GM12878 (cell line): ENCODE measurements at regions not wholly inside any gene's neighbourhood (a gene's known extent, or its start where the extent isn't known, plus 50 kb on each side); places are given as distances from the start of the nearest gene placed in this dataset.

Experiments used
- EGR1 ChIP-seq, 2 experiments: IDR thresholded peaks; 1 replicate in 1 of 2; 2 replicates in 1 of 2; pipeline ENCODE4 v1.6.1; 2011 to 2012; ENCODE audit warnings: low read depth in 2 of 2, low read length in 2 of 2, borderline replicate concordance in 1 of 2, mild to moderate bottlenecking in 1 of 2, moderate library complexity in 1 of 2
- PML ChIP-seq: IDR thresholded peaks from 2 replicates; pipeline ENCODE4 v1.6.1; 2012; ENCODE audit warnings: low read length, inconsistent platforms
- RAD21 ChIP-seq: IDR thresholded peaks from 2 replicates; pipeline ENCODE4 v1.6.1; 2011; ENCODE audit warnings: mild to moderate bottlenecking, low read depth, low read length, moderate library complexity; ENCODE audit not compliant: insufficient read depth
- ZBTB4 ChIP-seq: fragments of 450-650 bp; formaldehyde crosslinking; IDR thresholded peaks from 2 replicates; pipeline ENCODE4 v1.4.0; 2022; ENCODE audit warnings: mild to moderate bottlenecking, moderate library complexity

GRCh38 chr11:71341596-71341995 lies 89.2 kb upstream of the SHANK2 start:
- TF ChIP-seq EGR1 (IDR thresholded peaks at IDR 0.05; ENCODE audit: borderline replicate concordance in 1 of 2, low read depth in 2 of 2, low read length in 2 of 2): no peak
- TF ChIP-seq PML: no peak
- TF ChIP-seq ZBTB4 (CRISPR knock-in tag): no peak
- no peak for TF ChIP-seq RAD21
